ENCODE measurements at regions not wholly inside any gene's neighbourhood (a gene's known extent, or its start where the extent isn't known, plus 50 kb on each side); places are given as distances from the start of the nearest gene placed in this dataset.

DNA sequence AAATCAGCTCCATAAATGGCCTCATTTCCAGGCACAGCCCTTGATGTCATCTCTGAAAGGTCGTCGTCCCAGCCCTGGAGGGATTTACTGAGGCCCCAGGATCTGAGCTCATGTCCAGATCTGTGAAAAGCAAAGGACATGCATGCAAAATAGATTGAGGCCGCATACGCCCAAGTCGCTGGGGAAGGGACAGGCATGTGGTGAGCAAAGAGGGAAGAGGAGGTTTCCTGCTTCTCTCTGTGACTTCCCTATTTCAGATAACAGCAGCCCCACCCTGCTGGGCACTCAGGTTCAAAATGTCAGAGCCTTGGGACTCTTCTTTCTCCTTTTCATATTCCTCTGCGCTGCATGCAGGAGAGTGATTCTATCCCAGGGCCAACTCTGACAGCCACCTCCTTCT lies 197.2 kb downstream of the ADSS2 start:
- TF ChIP-seq CTCF (IDR thresholded peaks at IDR 0.05; ENCODE audit: borderline replicate concordance, control extremely low read depth, extremely low read depth, insufficient read depth, missing control alignments), result no peak
- no peak for DNase-seq (ENCODE audit: low spot score)
- in situ Hi-C loops (cut with MboI; ENCODE audit: low sequenced_read_pairs, unreplicated experiment), result loop anchor here (25.0 kb wide), 1 partner anchor 517 kb away; no protein-coding TSS in a partner anchor

DNA sequence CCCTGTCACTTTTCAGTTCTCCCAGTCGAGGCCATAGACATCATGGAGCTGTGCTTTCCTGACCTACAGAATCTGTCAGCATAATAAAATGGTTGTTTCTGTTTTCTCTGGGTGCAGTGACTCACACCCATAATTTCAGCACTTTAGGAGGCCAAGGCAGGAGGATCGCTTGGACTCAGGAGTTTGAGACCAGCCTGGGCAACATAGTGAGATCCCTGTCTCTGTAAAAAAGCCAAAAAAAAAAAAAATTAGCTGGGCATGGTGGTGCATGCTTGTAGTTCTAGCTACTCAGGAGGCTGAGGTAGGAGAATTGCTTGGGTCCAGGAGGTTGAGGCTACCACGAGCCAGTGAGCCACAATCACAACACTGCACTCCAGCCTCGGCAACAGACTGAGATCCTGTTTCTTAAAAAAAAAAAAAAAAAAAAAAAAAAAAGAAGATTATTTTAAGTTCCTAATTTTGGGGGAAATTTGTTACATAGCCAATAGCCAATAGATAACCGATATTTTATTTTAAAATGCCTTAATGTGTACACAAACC lies 196.2 kb downstream of the ADSS2 start:
- in situ Hi-C loops (cut with MboI; ENCODE audit: low sequenced_read_pairs, unreplicated experiment), result loop anchor here (25.0 kb wide), 1 partner anchor 518 kb away; no protein-coding TSS in a partner anchor
- TF ChIP-seq CTCF (IDR thresholded peaks at IDR 0.05; ENCODE audit: borderline replicate concordance, control extremely low read depth, extremely low read depth, insufficient read depth, missing control alignments), result no peak
- no peak for DNase-seq (ENCODE audit: low spot score)

- TF ChIP-seq CTCF (IDR thresholded peaks at IDR 0.05; ENCODE audit: borderline replicate concordance, control extremely low read depth, extremely low read depth, insufficient read depth, missing control alignments), result no peak
- in situ Hi-C loops (cut with MboI; ENCODE audit: low sequenced_read_pairs, unreplicated experiment), result loop anchor here (25.0 kb wide), 1 partner anchor 519 kb away; no protein-coding TSS in a partner anchor
These were observed 195.5 kb downstream of the ADSS2 start for GRCh38 chr1:244256086-244256676.

DNA sequence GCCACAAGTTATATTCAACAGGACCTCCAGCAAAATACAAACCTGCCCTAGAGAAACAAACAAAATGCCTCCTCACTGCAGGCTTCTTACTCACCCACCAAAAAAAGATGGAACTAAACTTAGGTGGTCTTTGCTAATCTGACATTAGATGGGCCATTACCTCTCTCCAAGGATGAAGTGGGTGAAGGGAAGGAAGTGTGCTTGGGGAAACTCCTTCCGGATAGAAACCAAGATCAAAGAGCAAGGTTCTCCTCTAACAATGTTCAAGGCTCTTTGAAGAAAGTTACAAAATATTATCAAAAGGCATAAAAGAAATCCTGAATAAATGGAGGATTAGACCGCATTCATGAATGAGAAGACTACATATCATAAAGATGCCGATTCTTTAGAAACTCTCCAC lies 187.5 kb downstream of the ADSS2 start:
- no peak for DNase-seq (ENCODE audit: low spot score)
- in situ Hi-C loops (cut with MboI; ENCODE audit: low sequenced_read_pairs, unreplicated experiment), result loop anchor here (25.0 kb wide), 1 partner anchor 527 kb away; no protein-coding TSS in a partner anchor
- TF ChIP-seq CTCF (IDR thresholded peaks at IDR 0.05; ENCODE audit: borderline replicate concordance, control extremely low read depth, extremely low read depth, insufficient read depth, missing control alignments), result no peak

More at GRCh38 chr1:244256086-244256676, 195.5 kb downstream of the ADSS2 start:
- no peak for DNase-seq (ENCODE audit: low spot score)

DNA sequence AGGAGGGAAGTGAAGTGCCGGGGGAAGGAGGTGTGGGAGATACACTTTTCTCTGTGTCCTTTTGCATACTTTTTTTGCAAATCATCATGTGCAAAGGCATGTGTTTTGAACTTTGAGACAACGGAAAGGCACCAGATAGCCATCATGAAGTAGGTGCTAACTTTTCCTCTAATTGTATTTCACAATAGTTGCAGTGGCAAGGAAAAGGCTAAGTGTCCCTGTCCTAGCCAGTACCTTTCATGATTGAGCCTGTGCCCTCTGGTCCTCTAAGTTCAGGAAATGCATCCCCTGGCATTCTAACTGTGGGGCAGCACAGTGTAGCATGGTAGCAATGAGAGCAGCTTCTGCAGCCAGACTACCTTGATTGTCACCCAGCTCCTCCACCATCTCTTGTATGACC lies 186.2 kb downstream of the ADSS2 start:
- in situ Hi-C loops (cut with MboI; ENCODE audit: low sequenced_read_pairs, unreplicated experiment), result loop anchor here (25.0 kb wide), 1 partner anchor 528 kb away; no protein-coding TSS in a partner anchor
- TF ChIP-seq CTCF (IDR thresholded peaks at IDR 0.05; ENCODE audit: borderline replicate concordance, control extremely low read depth, extremely low read depth, insufficient read depth, missing control alignments), result no peak
- DNase-seq (ENCODE audit: low spot score), result no peak

DNA sequence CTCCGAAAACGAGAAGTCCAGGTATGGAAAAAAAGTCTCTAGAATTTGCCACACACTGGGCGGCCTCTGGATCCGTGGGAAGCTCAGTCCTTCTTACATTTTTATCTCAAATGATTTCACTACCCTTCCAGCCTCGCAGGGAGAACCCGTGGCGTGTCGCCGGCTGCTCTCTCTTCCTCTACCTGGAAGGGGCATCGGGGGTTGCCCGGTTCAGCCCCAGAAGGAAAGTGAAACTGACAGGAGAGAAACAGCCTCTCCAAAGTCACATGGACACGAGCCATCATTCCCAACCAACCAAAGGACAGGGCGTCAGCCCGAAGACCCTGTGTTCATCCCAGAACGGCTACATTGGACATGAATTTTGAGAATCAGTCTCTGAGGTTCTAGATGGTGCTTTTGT lies 182.5 kb downstream of the ADSS2 start:
- in situ Hi-C loops (cut with MboI; ENCODE audit: low sequenced_read_pairs, unreplicated experiment), result loop anchor here (25.0 kb wide), 1 partner anchor 532 kb away; no protein-coding TSS in a partner anchor
- DNase-seq (ENCODE audit: low spot score), result no peak
- no peak for TF ChIP-seq CTCF (IDR thresholded peaks at IDR 0.05; ENCODE audit: borderline replicate concordance, control extremely low read depth, extremely low read depth, insufficient read depth, missing control alignments)
